RCC 7860 (cell line): ENCODE measurements at regions not wholly inside any gene's neighbourhood (a gene's known extent, or its start where the extent isn't known, plus 50 kb on each side); places are given as distances from the start of the nearest gene placed in this dataset.
"Not testable (repeated sequence)": the region's sequence is repeated elsewhere in the genome, so short reads cannot be mapped to it uniquely, and the experiment has no call there.

Experiments used
- DNase-seq: peaks from one replicate; pipeline ENCODE4 v3.0.0-alpha.2; 2015; ENCODE audit warnings: low spot score
- FAIRE-seq: peaks from 2 replicates; lab custom pipeline; 2012; peaks lifted over from hg19 to GRCh38; lab: Jason Lieb, UNC

DNA sequence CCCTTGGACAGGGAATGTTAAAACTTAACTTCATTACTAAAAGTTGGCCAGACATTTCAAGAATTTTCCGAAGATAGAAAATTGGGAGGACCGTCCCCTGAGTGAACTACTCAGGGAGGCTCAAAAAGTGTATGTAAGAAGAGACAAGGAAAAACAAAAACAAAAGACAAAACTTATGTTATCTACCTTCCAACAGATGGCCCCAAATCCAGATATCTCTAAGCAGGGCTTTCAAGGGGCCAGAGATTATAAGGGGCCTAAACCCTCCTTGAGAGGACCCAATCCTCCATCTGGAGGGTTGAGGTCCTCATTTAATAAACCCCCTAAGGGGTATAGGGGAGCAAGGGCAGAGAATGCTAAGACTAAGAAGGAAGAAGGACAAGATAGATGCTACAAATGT is 203.6 kb downstream of the SH2D4B start:
- DNase-seq (no peak), FAIRE-seq (no peak)

GRCh38 chr10:80750268-80750667 is 212.6 kb downstream of the SH2D4B start:
- no peak for FAIRE-seq
- no peak for DNase-seq

DNA sequence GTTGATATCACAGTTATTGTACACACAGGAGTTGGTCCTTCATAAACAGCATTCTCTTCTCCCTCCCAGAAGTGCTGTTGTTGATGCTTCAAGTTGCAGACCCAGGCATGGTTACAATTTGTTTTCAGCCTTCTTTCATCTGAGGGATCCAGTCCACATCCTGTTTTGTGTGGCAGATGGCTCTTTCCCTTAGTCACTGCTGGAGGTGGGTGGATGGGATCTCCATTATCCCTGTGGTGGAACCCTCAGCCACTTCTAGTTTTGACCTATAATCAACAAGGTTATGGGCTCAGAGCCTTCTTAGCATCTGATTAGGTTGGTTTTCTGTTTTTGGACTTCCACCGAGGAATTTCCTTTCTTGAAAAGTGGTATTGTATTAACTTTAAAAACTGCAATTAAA is 214.2 kb downstream of the SH2D4B start:
- no peak for FAIRE-seq
- DNase-seq: no peak

GRCh38 chr10:80753612-80754011 is 215.9 kb downstream of the SH2D4B start:
- FAIRE-seq: no peak
- no peak for DNase-seq

DNA sequence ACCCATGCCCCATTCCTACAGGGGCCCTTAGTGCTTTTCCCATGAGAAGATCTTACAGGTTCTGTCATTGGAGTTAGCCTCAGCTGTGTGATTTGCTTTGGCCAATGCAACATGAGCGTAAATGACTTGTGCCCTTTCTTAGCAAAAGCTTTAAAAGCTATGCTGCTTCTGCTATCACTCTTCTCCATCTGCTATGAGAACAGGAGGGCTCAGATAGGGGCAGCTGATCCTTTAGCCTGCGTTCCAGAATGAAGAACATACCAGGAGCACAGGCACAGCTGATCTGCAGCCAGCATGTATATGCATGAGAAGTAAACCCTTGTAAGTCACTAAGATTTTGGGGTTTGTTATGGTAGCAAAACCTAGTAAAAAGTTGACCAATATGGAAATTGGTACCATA is 218.2 kb downstream of the SH2D4B start:
- FAIRE-seq (no peak), DNase-seq (no peak)

- FAIRE-seq (no peak), DNase-seq (no peak)
Observed at GRCh38 chr10:80759693-80760092, 222.0 kb downstream of the SH2D4B start.

DNA sequence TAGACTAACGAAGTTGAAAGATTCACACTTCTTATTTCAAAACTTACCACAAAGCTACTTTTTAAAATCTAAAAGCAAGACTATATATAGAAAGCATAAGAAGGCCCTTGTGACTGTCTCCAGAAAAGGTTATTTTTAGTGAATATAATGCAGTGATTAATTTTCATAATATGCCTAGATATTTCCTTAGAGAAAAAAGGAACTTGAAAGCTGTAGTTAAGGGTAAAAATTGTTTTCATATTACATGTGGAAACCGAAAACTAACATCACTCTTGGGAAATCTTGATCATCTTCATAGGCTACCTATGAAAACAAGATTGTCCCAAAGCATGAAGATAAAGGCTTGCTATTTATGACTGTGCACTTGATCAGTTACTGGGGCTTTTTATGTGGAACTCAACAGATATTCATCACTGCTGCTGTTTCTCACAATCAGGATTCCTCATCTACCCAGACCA is 223.2 kb downstream of the SH2D4B start:
- no peak for DNase-seq
- no peak for FAIRE-seq

- FAIRE-seq (no peak), DNase-seq (no peak)
Observed at GRCh38 chr10:80767963-80768362, 230.3 kb downstream of the SH2D4B start.

GRCh38 chr10:80769700-80770160 is 232.0 kb downstream of the SH2D4B start:
- FAIRE-seq: no peak
- DNase-seq: no peak

- FAIRE-seq: no peak
Observed at GRCh38 chr10:80770239-80770638, 232.5 kb downstream of the SH2D4B start.

GRCh38 chr10:80771285-80771684 is 233.6 kb downstream of the SH2D4B start:
- FAIRE-seq: no peak
- DNase-seq: no peak

More at GRCh38 chr10:80770239-80770638, 232.5 kb downstream of the SH2D4B start:
- DNase-seq: no peak

DNA sequence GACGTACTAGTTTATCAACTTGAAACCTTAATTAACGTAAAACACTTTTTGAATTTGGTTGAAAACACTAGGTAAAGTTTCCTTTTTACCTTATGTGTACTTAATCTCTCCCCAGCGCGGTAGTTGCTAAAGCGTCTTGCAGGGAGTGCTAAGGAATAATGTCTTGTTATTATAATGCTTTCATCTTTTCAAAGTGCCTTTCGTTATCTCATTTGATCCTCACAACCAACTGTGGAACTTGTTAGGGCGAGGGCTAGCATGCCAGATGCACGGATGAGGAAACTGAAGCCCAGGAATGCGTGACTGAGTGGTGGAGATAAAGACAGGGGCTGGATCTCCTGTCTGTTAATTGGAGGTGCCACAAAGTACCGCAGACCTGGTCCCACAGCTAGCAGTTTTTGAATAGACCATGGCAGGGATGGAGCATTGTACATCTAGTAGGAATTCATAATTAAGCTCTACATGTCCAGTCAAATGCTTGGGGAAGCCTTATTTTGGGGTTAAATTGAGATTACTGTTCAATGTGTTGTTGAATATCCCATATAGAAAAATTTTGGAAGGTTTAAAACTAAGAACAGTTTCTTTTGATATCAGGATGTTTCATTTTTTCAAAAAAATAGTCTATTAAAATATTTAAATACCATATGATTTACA is 234.3 kb downstream of the SH2D4B start:
- FAIRE-seq (no peak), DNase-seq (no peak)

- DNase-seq (no peak), FAIRE-seq (no peak)
Observed at GRCh38 chr10:80772596-80772995, 234.9 kb downstream of the SH2D4B start.

GRCh38 chr10:80784695-80785094 is 247.0 kb downstream of the SH2D4B start:
- FAIRE-seq (no peak), DNase-seq (no peak)

DNA sequence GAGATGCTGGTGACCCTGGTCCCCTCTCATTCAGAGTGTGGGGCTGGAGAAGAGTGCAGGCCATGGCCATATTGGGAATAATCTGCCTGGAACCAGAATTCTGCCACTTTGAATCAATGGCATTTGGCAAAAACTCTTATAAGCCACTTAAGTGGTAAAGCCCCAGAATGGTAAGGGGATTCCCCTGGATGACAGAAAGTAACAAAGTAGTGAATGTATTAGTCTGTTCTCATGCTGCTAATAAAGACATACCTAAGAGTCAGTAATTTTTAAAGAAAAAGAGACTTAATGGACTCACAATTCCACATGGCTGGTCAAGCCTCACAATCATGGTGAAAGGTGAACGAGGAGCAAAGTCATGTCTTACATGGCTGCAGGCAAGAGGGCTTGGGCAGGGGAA is 248.6 kb downstream of the SH2D4B start:
- FAIRE-seq: no peak
- no peak for DNase-seq

GRCh38 chr10:80787952-80788351 is 250.2 kb downstream of the SH2D4B start:
- DNase-seq (no peak), FAIRE-seq (no peak)

GRCh38 chr10:80794994-80795393 is 257.3 kb downstream of the SH2D4B start:
- DNase-seq: no peak
- FAIRE-seq: no peak

DNA sequence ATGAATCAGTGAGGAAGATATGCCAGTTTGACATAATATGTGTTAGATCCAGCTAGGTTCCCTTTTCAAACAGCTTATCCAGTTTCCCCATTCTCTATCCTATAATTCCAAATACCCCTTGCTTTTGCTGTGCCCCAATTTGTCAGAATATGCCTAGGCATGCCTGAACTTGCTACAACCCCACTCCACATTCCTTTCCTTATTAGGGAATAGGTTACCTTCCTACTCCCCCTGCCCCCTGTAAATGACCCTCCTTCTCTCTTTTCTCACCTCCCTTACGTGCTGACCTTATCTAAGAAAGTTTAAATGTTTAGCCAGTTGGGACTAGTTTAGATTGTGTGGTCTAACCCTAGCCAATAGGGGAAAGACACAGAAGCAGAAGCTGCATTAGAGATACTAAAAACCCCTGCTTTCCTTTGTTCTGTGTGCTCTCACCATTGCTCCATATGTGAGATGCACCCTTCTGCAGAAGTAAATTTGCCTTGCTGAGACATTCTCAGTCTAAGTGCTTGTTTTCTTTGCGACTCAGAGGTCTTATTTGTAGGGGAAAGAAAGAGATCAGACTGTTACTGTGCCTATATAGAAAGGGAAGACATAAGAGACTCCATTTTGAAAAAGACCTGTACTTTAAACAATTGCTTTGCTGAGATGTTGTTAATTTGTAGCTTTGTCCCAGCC is 267.8 kb downstream of the SH2D4B start:
- DNase-seq (no peak), FAIRE-seq (no peak)

GRCh38 chr10:80814147-80814652 is 276.5 kb downstream of the SH2D4B start:
- FAIRE-seq: no peak
- DNase-seq: no peak

DNA sequence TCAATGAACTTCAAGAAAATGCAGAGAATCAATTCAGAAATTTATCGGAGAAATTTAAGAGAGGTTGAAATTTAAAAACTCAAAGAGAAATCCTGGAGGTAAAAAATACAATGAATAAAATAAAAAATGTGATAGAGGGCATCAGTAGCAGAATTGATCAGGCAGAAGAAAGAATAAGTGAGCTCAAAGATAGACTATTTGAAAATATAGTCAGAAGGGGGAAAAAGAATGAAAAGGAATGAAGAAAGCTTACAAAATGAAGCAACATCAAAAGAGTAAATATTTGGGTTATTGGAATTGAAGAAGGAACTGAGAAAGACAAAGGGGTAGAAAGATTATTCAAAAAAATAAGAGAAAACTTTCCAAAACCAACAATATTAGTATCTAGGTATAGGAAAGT is 291.4 kb downstream of the SH2D4B start:
- FAIRE-seq: no peak
- no peak for DNase-seq

GRCh38 chr10:80829562-80829961 is 291.9 kb downstream of the SH2D4B start:
- FAIRE-seq: no peak
- DNase-seq: no peak

- not testable (repeated sequence) for FAIRE-seq, DNase-seq
Observed at GRCh38 chr10:80832693-80833092, 295.0 kb downstream of the SH2D4B start.
